ENCODE measurements at regions not wholly inside any gene's neighbourhood (a gene's known extent, or its start where the extent isn't known, plus 50 kb on each side); places are given as distances from the start of the nearest gene placed in this dataset.

- H3K4me3 Mint-ChIP-seq: no peak overlapping the region
- DNase-seq (no peak), ATAC-seq (no peak)
- no peak overlapping the region for H3K27ac Mint-ChIP-seq
- H3K9me3 Mint-ChIP-seq: peaks cover 7 to 9% of the 10 kb centered on the region in 2 donors
- no peaks in the 10 kb centered on the region for H3K4me1 Mint-ChIP-seq
- H3K27me3 Mint-ChIP-seq: no peaks in the 10 kb centered on the region
Observed at GRCh38 chr9:106677830-106678229, 185.1 kb upstream of the ZNF462 start.

GRCh38 chr9:106678273-106678672 lies 184.7 kb upstream of the ZNF462 start:
- Mint-ChIP-seq H3K27ac (no peak overlapping the region), H3K4me3 (no peak overlapping the region), H3K9me3 (peaks cover 7 to 9% of the 10 kb centered on the region in 2 donors), H3K27me3 (no peaks in the 10 kb centered on the region), H3K4me1 (no peaks in the 10 kb centered on the region)
- DNase-seq (no peak), ATAC-seq (no peak)

DNA sequence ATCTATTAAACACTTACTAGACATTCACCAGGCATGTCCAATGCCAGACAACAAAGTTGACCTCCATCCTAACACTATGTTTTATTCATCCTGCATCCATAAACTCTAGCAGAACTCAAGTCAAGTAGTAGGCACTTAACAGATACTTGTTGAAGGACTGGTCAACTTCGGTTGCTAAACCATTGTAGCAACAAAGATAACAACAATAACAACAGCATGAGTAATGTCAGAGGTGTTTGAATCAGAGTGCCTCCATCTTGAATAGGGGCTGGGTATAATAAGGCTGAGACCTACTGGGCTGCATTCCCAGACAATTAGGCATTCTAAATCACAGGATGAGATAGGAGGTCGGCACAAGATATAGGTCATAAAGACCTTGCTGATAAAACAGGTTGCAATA lies 180.5 kb upstream of the ZNF462 start:
- H3K4me1 Mint-ChIP-seq: no peaks in the 10 kb centered on the region
- H3K27ac Mint-ChIP-seq: no peak overlapping the region
- no peaks in the 10 kb centered on the region for H3K27me3 Mint-ChIP-seq
- no peak overlapping the region for H3K4me3 Mint-ChIP-seq
- H3K9me3 Mint-ChIP-seq: peaks cover 7 to 14% of the 10 kb centered on the region in 2 donors
- no peak for DNase-seq
- no peak for ATAC-seq

DNA sequence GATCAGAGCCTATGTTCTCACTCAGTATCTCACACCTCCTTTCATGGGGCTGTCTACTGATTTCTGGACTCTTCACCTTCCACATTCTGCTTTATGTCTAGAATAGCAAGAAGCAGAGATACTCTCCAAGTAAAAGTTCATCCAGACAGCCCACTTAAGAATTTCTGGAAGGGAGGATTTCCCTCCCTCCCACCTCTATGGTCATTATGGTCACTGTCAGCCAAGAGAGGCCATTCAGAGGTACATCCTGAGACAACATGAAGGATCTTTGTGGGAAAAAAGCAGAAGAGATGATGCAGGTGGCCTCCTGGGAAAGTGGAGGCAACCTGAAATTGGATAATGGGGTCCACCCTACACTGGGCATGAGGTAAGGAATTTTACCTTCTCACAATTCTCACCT lies 179.5 kb upstream of the ZNF462 start:
- Mint-ChIP-seq H3K27me3 (no peaks in the 10 kb centered on the region), H3K4me3 (no peak overlapping the region), H3K4me1 (no peaks in the 10 kb centered on the region), H3K27ac (no peak overlapping the region), H3K9me3 (peaks cover 7 to 14% of the 10 kb centered on the region in 2 donors)
- ATAC-seq (no peak), DNase-seq (no peak)

- DNase-seq (no peak), ATAC-seq (no peak)
- peaks cover 7 to 14% of the 10 kb centered on the region in 2 donors for H3K9me3 Mint-ChIP-seq
- no peak overlapping the region for H3K4me3 Mint-ChIP-seq
- no peak overlapping the region for H3K27ac Mint-ChIP-seq
- no peaks in the 10 kb centered on the region for H3K4me1 Mint-ChIP-seq
- H3K27me3 Mint-ChIP-seq: no peaks in the 10 kb centered on the region
Observed at GRCh38 chr9:106684940-106685695, 177.8 kb upstream of the ZNF462 start.

DNA sequence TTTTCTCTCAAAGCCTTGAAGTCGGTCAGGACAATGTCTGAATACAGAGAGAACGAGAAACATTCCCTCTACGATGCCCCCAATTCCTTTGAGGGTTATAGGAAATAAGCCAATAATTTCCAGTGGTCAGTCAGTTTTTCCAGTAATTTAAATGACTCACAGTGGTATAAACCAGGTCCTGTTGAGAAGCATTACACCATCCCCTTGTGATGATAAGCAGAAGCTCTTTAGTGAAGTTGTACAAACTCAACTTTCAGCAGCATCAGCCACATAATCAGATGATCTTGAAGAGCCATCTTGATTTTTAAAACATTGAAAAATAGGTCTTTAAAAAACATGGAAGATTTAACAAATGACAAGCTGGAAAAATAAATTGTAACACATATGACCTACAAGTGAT lies 173.9 kb upstream of the ZNF462 start:
- no peaks in the 10 kb centered on the region for H3K4me1 Mint-ChIP-seq
- ATAC-seq: no peak
- H3K4me3 Mint-ChIP-seq: no peak overlapping the region
- H3K9me3 Mint-ChIP-seq: peaks cover 5 to 8% of the 10 kb centered on the region in 2 donors
- no peak overlapping the region for H3K27ac Mint-ChIP-seq
- DNase-seq: no peak
- no peaks in the 10 kb centered on the region for H3K27me3 Mint-ChIP-seq

DNA sequence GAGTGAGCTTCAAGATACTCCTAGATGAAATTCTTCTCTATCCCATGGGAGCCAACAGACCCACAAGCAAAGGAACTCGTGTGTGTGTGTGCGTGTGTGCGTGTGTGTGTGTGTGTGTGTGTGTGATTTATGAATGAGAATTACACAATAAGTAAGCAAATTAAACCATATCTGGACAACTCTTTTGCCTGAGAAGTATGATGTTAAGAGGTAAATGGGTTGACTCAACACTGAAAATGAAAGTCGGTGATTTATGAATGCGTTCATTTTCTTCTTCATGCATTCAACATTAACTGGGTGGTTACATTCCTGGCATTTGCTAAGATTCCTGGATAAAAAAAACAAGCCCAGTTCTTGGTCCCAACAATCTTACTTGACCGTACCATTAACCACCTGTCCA lies 171.3 kb upstream of the ZNF462 start:
- Mint-ChIP-seq H3K4me1 (no peaks in the 10 kb centered on the region), H3K9me3 (peaks cover 6 to 8% of the 10 kb centered on the region in 2 donors), H3K27ac (no peak overlapping the region), H3K4me3 (no peak overlapping the region), H3K27me3 (no peaks in the 10 kb centered on the region)
- ATAC-seq (no peak), DNase-seq (no peak)

GRCh38 chr9:106693558-106693957 lies 169.4 kb upstream of the ZNF462 start:
- H3K4me1 Mint-ChIP-seq: no peaks in the 10 kb centered on the region
- DNase-seq (no peak), ATAC-seq (no peak)
- no peaks in the 10 kb centered on the region for H3K27me3 Mint-ChIP-seq
- H3K4me3 Mint-ChIP-seq: no peak overlapping the region
- no peak overlapping the region for H3K27ac Mint-ChIP-seq
- peaks cover 8 to 11% of the 10 kb centered on the region in 2 donors for H3K9me3 Mint-ChIP-seq

- Mint-ChIP-seq H3K27me3 (no peaks in the 10 kb centered on the region), H3K27ac (no peak overlapping the region)
Observed at GRCh38 chr9:106696804-106697203, 166.2 kb upstream of the ZNF462 start.

GRCh38 chr9:106697390-106697749 lies 165.6 kb upstream of the ZNF462 start:
- Mint-ChIP-seq H3K27me3 (no peaks in the 10 kb centered on the region), H3K9me3 (peaks cover under 1 to 11% of the 10 kb centered on the region in 2 donors), H3K4me1 (no peaks in the 10 kb centered on the region), H3K27ac (no peak overlapping the region), H3K4me3 (no peak overlapping the region)
- DNase-seq (no peak), ATAC-seq (no peak)

More at GRCh38 chr9:106696804-106697203, 166.2 kb upstream of the ZNF462 start:
- Mint-ChIP-seq H3K4me3 (no peak overlapping the region), H3K4me1 (no peaks in the 10 kb centered on the region), H3K9me3 (peaks cover 0 to 11% of the 10 kb centered on the region in 2 donors)
- ATAC-seq (no peak), DNase-seq (no peak)

- Mint-ChIP-seq H3K4me1 (no peaks in the 10 kb centered on the region), H3K27me3 (no peaks in the 10 kb centered on the region), H3K27ac (no peak overlapping the region), H3K4me3 (no peak overlapping the region), H3K9me3 (peaks cover 6 to 16% of the 10 kb centered on the region in 2 donors)
- no peak for DNase-seq
- ATAC-seq: no peak
Observed at GRCh38 chr9:106697750-106698502, 165.0 kb upstream of the ZNF462 start.

- DNase-seq: no peak
- no peak for ATAC-seq
- no peak overlapping the region for H3K27ac Mint-ChIP-seq
- H3K4me3 Mint-ChIP-seq: no peak overlapping the region
- H3K9me3 Mint-ChIP-seq: peaks cover 13 to 19% of the 10 kb centered on the region in 2 donors
- no peaks in the 10 kb centered on the region for H3K4me1 Mint-ChIP-seq
- no peaks in the 10 kb centered on the region for H3K27me3 Mint-ChIP-seq
Observed at GRCh38 chr9:106700676-106701075, 162.3 kb upstream of the ZNF462 start.

- H3K4me1 Mint-ChIP-seq: no peaks in the 10 kb centered on the region
- no peak overlapping the region for H3K27ac Mint-ChIP-seq
- no peak for DNase-seq
- peaks cover 15 to 19% of the 10 kb centered on the region in 2 donors for H3K9me3 Mint-ChIP-seq
- no peaks in the 10 kb centered on the region for H3K27me3 Mint-ChIP-seq
- no peak overlapping the region for H3K4me3 Mint-ChIP-seq
- ATAC-seq: no peak
Observed at GRCh38 chr9:106701611-106702010, 161.4 kb upstream of the ZNF462 start.

DNA sequence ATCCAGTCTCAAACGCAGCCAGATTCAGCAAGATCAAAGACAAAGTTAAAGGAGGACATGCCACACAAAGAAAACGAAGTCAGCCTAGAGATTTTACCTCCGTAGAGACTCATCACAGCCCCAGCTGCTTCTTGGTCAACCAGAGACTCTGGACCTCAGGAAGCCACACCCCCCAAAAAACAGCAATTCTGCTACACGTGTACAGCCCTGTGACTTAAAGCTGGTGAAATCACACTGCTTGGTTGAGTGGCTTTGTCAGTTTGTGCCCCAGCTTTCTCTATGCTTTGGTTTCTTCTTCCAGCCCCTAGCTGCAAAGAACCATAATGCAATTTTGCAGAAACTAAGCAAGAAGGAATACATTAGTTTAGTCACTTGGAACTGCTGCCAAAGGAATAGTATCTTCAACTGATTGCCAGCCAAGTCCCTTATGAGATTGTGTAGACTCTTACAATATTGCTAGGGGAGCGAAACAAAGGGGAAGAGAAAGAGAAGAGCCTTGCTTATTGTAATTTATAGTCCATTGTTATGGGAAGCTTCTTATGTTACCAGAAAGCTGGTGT lies 158.8 kb upstream of the ZNF462 start:
- DNase-seq (no peak), ATAC-seq (no peak)
- Mint-ChIP-seq H3K4me1 (no peaks in the 10 kb centered on the region), H3K4me3 (no peak overlapping the region), H3K9me3 (peaks cover 7 to 25% of the 10 kb centered on the region in 2 donors), H3K27ac (no peak overlapping the region), H3K27me3 (no peaks in the 10 kb centered on the region)

DNA sequence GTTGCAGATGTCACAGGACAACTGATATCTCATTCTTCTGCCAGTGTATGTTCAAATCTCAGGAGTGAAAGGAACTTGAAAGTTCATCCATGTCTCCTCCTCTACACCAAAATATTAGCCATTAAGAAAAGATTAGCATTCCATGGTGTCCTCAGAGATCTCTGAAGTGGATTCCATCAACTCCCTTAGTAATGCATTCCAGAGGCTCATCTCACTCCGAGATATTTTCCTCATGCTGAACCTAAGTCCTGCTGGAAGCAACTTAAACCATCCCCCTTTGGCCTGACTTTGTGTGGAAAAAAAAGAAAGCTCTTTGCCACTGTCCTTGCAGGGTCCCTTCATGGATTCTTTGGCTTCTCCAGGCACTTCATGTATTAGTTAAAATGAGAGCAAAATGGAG lies 155.7 kb upstream of the ZNF462 start:
- DNase-seq (no peak), ATAC-seq (no peak)
- H3K27me3 Mint-ChIP-seq: no peaks in the 10 kb centered on the region
- H3K27ac Mint-ChIP-seq: no peak overlapping the region
- peaks cover 7 to 25% of the 10 kb centered on the region in 2 donors for H3K9me3 Mint-ChIP-seq
- H3K4me1 Mint-ChIP-seq: no peaks in the 10 kb centered on the region
- H3K4me3 Mint-ChIP-seq: no peak overlapping the region

Data from stimulated activated naive CD8-positive, alpha-beta T cell treated with anti-CD3 and anti-CD28 coated beads, Interleukin-15, amount 100 ng/mL, for 72 hours (primary cell).